ENCODE measurements at regions not wholly inside any gene's neighbourhood (a gene's known extent, or its start where the extent isn't known, plus 50 kb on each side); places are given as distances from the start of the nearest gene placed in this dataset.

DNA sequence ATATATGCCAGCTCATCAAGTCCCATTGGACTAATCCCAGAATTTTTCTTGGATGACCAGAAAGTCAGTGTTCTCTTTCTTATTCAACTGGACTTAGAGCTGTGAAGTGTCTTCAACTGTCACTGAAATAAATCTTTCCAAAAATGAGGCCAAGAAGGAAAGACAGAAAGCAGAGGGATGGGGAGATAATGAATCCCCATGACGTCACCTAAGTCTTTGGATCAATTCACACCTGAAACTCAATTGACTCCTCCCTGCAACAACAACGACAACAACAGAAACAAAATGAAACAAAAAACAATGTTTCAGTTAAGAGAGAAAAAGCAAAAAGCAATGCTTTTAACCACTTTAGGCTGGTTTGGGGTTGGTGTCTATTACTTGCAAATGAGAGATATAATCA lies 91.2 kb downstream of the OXGR1 start:
- Histone ChIP-seq H3K27me3 (replicated peaks in 1 of 4; ENCODE audit: control insufficient read depth in 3 of 4, extremely low read depth in 1 of 4, insufficient read depth in 3 of 4, low read length in 3 of 4) (no peaks in the 10 kb centered on the region), H3K23ac (ENCODE audit: insufficient read length) (no peak overlapping the region), H4K8ac (ENCODE audit: extremely low read depth, insufficient read depth, low read length) (no peak overlapping the region), H2BK15ac (ENCODE audit: low read length) (no peak overlapping the region), H3K23me2 (ENCODE audit: low read depth, low read length) (no peaks in the 10 kb centered on the region), H3K27ac (ENCODE audit: low read depth, low read length) (no peak overlapping the region), H3K9me3 (ENCODE audit: insufficient read depth in 2 of 2, low read depth in 1 of 2, low read length in 1 of 2) (no peaks in the 10 kb centered on the region), H2AFZ (ENCODE audit: low read length) (no peak overlapping the region), H3K4me1 (replicated peaks in 1 of 4; ENCODE audit: control insufficient read depth in 3 of 4, insufficient read depth in 4 of 4, low read length in 3 of 4) (peaks cover 2 to 11% (median 9%) of the 10 kb centered on the region in 4 experiments; a peak in 3 of 7 replicates), H4K5ac (ENCODE audit: insufficient read length, low read depth, low read length) (no peak overlapping the region), H3K79me2 (ENCODE audit: control insufficient read depth in 1 of 2, insufficient read depth in 2 of 2, low read length in 2 of 2) (no peaks in the 10 kb centered on the region), H3K18ac (ENCODE audit: extremely low read depth, low read length) (no peak overlapping the region), H3K4me3 (ENCODE audit: extremely low read depth in 1 of 4, insufficient read depth in 2 of 4, low read depth in 3 of 4, low read length in 4 of 4) (no peak overlapping the region), H2BK12ac (ENCODE audit: low read depth, low read length) (no peak overlapping the region), H3K14ac (ENCODE audit: insufficient read length) (no peak overlapping the region), H2BK20ac (ENCODE audit: low read length) (no peak overlapping the region), H3K79me1 (ENCODE audit: low read depth, low read length) (no peaks in the 10 kb centered on the region), H3K56ac (replicated peaks; ENCODE audit: insufficient read length, low read depth, low read length) (no peak overlapping the region), H3K9ac (replicated peaks in 1 of 4; ENCODE audit: extremely low read depth in 1 of 4, low read depth in 3 of 4, low read length in 3 of 4) (no peak overlapping the region), H3K4me2 (ENCODE audit: insufficient read depth in 1 of 2, low read depth in 2 of 2, low read length in 2 of 2) (no peak overlapping the region), H4K91ac (replicated peaks; ENCODE audit: insufficient read length, low read length) (no peak overlapping the region), H2AK5ac (ENCODE audit: low read depth, low read length) (no peak overlapping the region), H2BK120ac (replicated peaks; ENCODE audit: low read depth, low read length) (no peak overlapping the region), H2BK5ac (ENCODE audit: low read depth, low read length) (no peak overlapping the region), H3K36me3 (ENCODE audit: control insufficient read depth in 2 of 4, insufficient read depth in 4 of 4, low read length in 3 of 4) (no peaks in the 10 kb centered on the region), H4K20me1 (replicated peaks in 1 of 2; ENCODE audit: control insufficient read depth in 1 of 2, insufficient read depth in 2 of 2, low read length in 2 of 2) (no peaks in the 10 kb centered on the region), H3K4ac (replicated peaks; ENCODE audit: insufficient read length, low read depth, low read length) (no peak overlapping the region)
- no peak for FAIRE-seq
- POLR2A ChIA-PET (ENCODE audit: partially characterized antibody): no interaction called here
- CTCF ChIA-PET (ENCODE audit: partially characterized antibody): interaction anchor here (1.4 kb wide), 1 partner anchor 19 kb away, joined by 3 read pairs; no protein-coding TSS in a partner anchor
- 85% methylated on average over 2 of the region's 2 CpGs; no CpG with 5 or more reads in 1 of the 2 experiments for WGBS, 2 experiments (ENCODE audit: extremely low coverage in 1 of 2, insufficient coverage in 1 of 2, insufficient read length in 1 of 2, insufficient replicate concordance in 2 of 2, low coverage in 1 of 2, low lambda C conversion rate in 2 of 2, missing lambda C conversion rate in 1 of 2)
- no peak for DNase-seq (ENCODE audit: low read depth in 1 of 2, low spot score in 2 of 2)
- no peak for TF ChIP-seq EZH2 (IDR thresholded peaks at IDR 0.05; ENCODE audit: low read depth, low read length, severe bottlenecking)
- TF ChIP-seq GTF2F1 (IDR thresholded peaks at IDR 0.05; ENCODE audit: borderline replicate concordance, low read depth, low read length): no peak
- TF ChIP-seq KDM1A (IDR thresholded peaks at IDR 0.05; ENCODE audit: borderline replicate concordance, low read length): no peak
- no peak for TF ChIP-seq BACH1 (IDR thresholded peaks at IDR 0.05; ENCODE audit: low read length)
- TF ChIP-seq CREB1 (IDR thresholded peaks at IDR 0.05): no peak
- no peak for TF ChIP-seq BRCA1 (IDR thresholded peaks at IDR 0.05; ENCODE audit: low read depth, low read length)
- no peak for TF ChIP-seq BCL11A (IDR thresholded peaks at IDR 0.05; ENCODE audit: low read depth in 2 of 2, low read length in 2 of 2)
